HCT116 (cell line): ENCODE measurements at regions not wholly inside any gene's neighbourhood (a gene's known extent, or its start where the extent isn't known, plus 50 kb on each side); places are given as distances from the start of the nearest gene placed in this dataset.

Source experiments
- ATAC-seq: fragments of 200-7000 bp; cut with Tn5 transposase; 2 replicates; pipeline ENCODE4 v1.9.1; 2020; ENCODE audit warnings: mild to moderate bottlenecking, moderate library complexity
- BruUV-seq: library from RNA; stranded (reverse); fragments of 400-500 nt; replicated peaks from 2 replicates; lab custom pipeline; 2021; lab: Mats Ljungman, UMichigan
- CTCF ChIA-PET: fragments of 300-600 bp; sonication (Branson Sonifier 250); formaldehyde crosslinking; loops from one replicate; lab custom pipeline; 2021; ENCODE audit warnings: antibody characterized with exemption; lab: Charles Lee
- POLR2A ChIA-PET: fragments of 300-600, 350-600 bp; sonication (Branson Sonifier 250); formaldehyde crosslinking; loops from one replicate; lab custom pipeline; 2021; ENCODE audit warnings: antibody characterized with exemption; lab: Charles Lee
- RAD21 ChIA-PET, 2 experiments: fragments of 300-600 bp; sonication (Branson Sonifier 250); formaldehyde crosslinking; loops; one replicate each; lab custom pipeline; 2023; ENCODE audit warnings: low total read pairs in 2 of 2; ENCODE audit not compliant: uncharacterized antibody in 2 of 2, unreplicated experiment in 2 of 2, low non-redundant PET in 1 of 2; lab: Charles Lee
- DNase-seq: peaks from one replicate; pipeline ENCODE4 v3.0.0-alpha.2; 2010; ENCODE audit warnings: low read depth, low spot score
- H2AFZ ChIP-seq: fragments of 200-600 bp; shearing (Covaris generic), sonication (generic); 2 replicates; pipeline ENCODE4 v1.6.1; 2017; ENCODE audit warnings: low read depth, mixed run types, mixed read lengths, antibody characterized with exemption, low read length; ENCODE audit not compliant: poor library complexity, severe bottlenecking
- H3K27ac ChIP-seq: 2 replicates; pipeline ENCODE4 v1.5.1; 2012; ENCODE audit warnings: low read depth, low read length
- H3K27me3 ChIP-seq: fragments of 200-600 bp; sonication (generic); 2 replicates; pipeline ENCODE4 v1.6.1; 2016; ENCODE audit warnings: mixed run types, low read length, mixed read lengths; ENCODE audit not compliant: insufficient read depth
- H3K36me3 ChIP-seq, 2 experiments: fragments of 200-500 bp in 1 of 2; fragments of 200-600 bp in 1 of 2; sonication (Bioruptor generic) in 1 of 2; sonication (generic) in 1 of 2; 2 replicates each; pipeline versions ENCODE4 v1.5.1 to v1.6.1; 2014 to 2016; ENCODE audit warnings: low read length in 2 of 2, inconsistent platforms in 1 of 2, mixed read lengths in 1 of 2, mixed run types in 1 of 2; ENCODE audit not compliant: insufficient read depth in 2 of 2, control insufficient read depth in 1 of 2
- H3K4me1 ChIP-seq, 2 experiments: fragments of 200-600 bp in 1 of 2; sonication (generic) in 1 of 2; 2 replicates each; pipeline versions ENCODE4 v1.5.1 to v1.6.1; 2012 to 2017; ENCODE audit warnings: low read length in 2 of 2, inconsistent platforms in 1 of 2, mild to moderate bottlenecking in 1 of 2, mixed read lengths in 1 of 2, mixed run types in 1 of 2, moderate library complexity in 1 of 2; ENCODE audit not compliant: insufficient read depth in 2 of 2, control insufficient read depth in 1 of 2
- H3K4me2 ChIP-seq: fragments of 200-600 bp; sonication (generic); 2 replicates; pipeline ENCODE4 v1.6.1; 2017; ENCODE audit warnings: mixed run types, low read length, mixed read lengths
- H3K4me3 ChIP-seq, 2 experiments: fragments of 200-600 bp in 1 of 2; sonication (generic) in 1 of 2; replicated peaks in 1 of 2; 2 replicates each; pipeline ENCODE4 v1.5.1; 2011 to 2016; ENCODE audit warnings: low read length in 2 of 2, control low read depth in 1 of 2, low read depth in 1 of 2, mild to moderate bottlenecking in 1 of 2, mixed read lengths in 1 of 2, mixed run types in 1 of 2
- H3K79me2 ChIP-seq: fragments of 200-600 bp; sonication (generic); 2 replicates; pipeline ENCODE4 v1.6.1; 2017; ENCODE audit warnings: mild to moderate bottlenecking, mixed run types, low read length, moderate library complexity, mixed read lengths; ENCODE audit not compliant: insufficient read depth
- H3K9ac ChIP-seq: fragments of 200-600 bp; sonication (generic); 2 replicates; pipeline ENCODE4 v1.6.1; 2016; ENCODE audit warnings: low read length, mixed read lengths
- H3K9me2 ChIP-seq: fragments of 200-600 bp; sonication (generic), shearing (Covaris generic); 2 replicates; pipeline ENCODE4 v1.6.1; 2017; ENCODE audit warnings: mixed run types, mild to moderate bottlenecking, moderate library complexity; ENCODE audit not compliant: insufficient read depth
- H3K9me3 ChIP-seq, 2 experiments: fragments of 200-500 bp in 1 of 2; fragments of 200-600 bp in 1 of 2; sonication (Bioruptor generic) in 1 of 2; sonication (generic) in 1 of 2; 2 replicates each; pipeline ENCODE4 v1.6.1; 2014 to 2017; ENCODE audit warnings: low read length in 2 of 2, mixed read lengths in 2 of 2, inconsistent platforms in 1 of 2, low read depth in 1 of 2, mild to moderate bottlenecking in 1 of 2, mixed run types in 1 of 2, moderate library complexity in 1 of 2; ENCODE audit not compliant: control insufficient read depth in 1 of 2, insufficient read depth in 1 of 2
- H4K20me1 ChIP-seq: fragments of 200-600 bp; sonication (generic), shearing (Covaris generic); 2 replicates; pipeline ENCODE4 v1.6.1; 2017; ENCODE audit warnings: mixed run types, mild to moderate bottlenecking, moderate library complexity; ENCODE audit not compliant: insufficient read depth
- CBX3 ChIP-seq: IDR thresholded peaks from 2 replicates; pipeline ENCODE4 v1.6.1; 2012; ENCODE audit warnings: low read depth
- ELF1 ChIP-seq: IDR thresholded peaks from 2 replicates; pipeline ENCODE4 v1.6.1; 2012; ENCODE audit warnings: low read depth, borderline replicate concordance
- EZH2phosphoT487 ChIP-seq: fragments of 200-600 bp; IDR thresholded peaks from 2 replicates; pipeline ENCODE4 v1.6.1; 2018; ENCODE audit warnings: antibody characterized with exemption, borderline replicate concordance
- FOSL1 ChIP-seq: IDR thresholded peaks from 2 replicates; pipeline ENCODE4 v1.6.1; 2012; ENCODE audit warnings: low read depth
- JUND ChIP-seq: IDR thresholded peaks from 2 replicates; pipeline ENCODE4 v1.6.1; 2012
- MAX ChIP-seq: IDR thresholded peaks from 2 replicates; pipeline ENCODE4 v1.6.1; 2012
- POLR2AphosphoS5 ChIP-seq: IDR thresholded peaks from 2 replicates; pipeline ENCODE4 v1.6.1; 2011; ENCODE audit warnings: mild to moderate bottlenecking, low read depth, low read length, moderate library complexity
- REST ChIP-seq: IDR thresholded peaks from 2 replicates; pipeline ENCODE4 v1.6.1; 2012; ENCODE audit warnings: low read depth
- SP1 ChIP-seq: IDR thresholded peaks from 2 replicates; pipeline ENCODE4 v1.6.1; 2012; ENCODE audit warnings: low read depth
- TCF7L2 ChIP-seq: IDR thresholded peaks from 2 replicates; pipeline ENCODE4 v1.7.0; 2011; ENCODE audit warnings: borderline replicate concordance, inconsistent platforms; ENCODE audit not compliant: insufficient read depth, insufficient read length; ENCODE audit errors: extremely low read depth
- YY1 ChIP-seq: IDR thresholded peaks from 2 replicates; pipeline ENCODE4 v1.6.1; 2011; ENCODE audit warnings: low read length, low read depth, moderate library complexity, mild to moderate bottlenecking; ENCODE audit not compliant: insufficient replicate concordance; ENCODE audit errors: extremely low read depth
- ZBTB33 ChIP-seq: IDR thresholded peaks from 2 replicates; pipeline ENCODE4 v1.6.1; 2011; ENCODE audit warnings: mild to moderate bottlenecking, low read length, moderate library complexity; ENCODE audit not compliant: insufficient replicate concordance; ENCODE audit errors: extremely low read depth
- ZFX ChIP-seq: fragments of 450-650 bp; IDR thresholded peaks from 2 replicates; pipeline ENCODE4 v1.6.1; 2017
- intact Hi-C: fragments of 100-400 bp; cut with micrococcal nuclease; formaldehyde crosslinking; loops from 2 replicates; pipeline ENCODE4 v1.10.0; 2022

GRCh38 chr5:167633114-167633513 lies 658.3 kb upstream of the WWC1 start:
- H3K9ac ChIP-seq: no peak overlapping the region
- no peak for TF ChIP-seq MAX
- TF ChIP-seq ZBTB33: no peak
- TF ChIP-seq JUND: no peak
- TF ChIP-seq CBX3: no peak
- TF ChIP-seq, all 23 proteins: peak for 0
- DNase-seq: no peak
- no peak overlapping the region for H3K4me3 ChIP-seq
- H3K4me2 ChIP-seq: no peak overlapping the region
- POLR2A ChIA-PET: no interaction called here
- H4K20me1 ChIP-seq: no peaks in the 10 kb centered on the region
- H3K27me3 ChIP-seq: peaks cover 29% of the 10 kb centered on the region
- no peaks in the 10 kb centered on the region for H3K9me3 ChIP-seq
- no peaks in the 10 kb centered on the region for H3K36me3 ChIP-seq
- RAD21 ChIA-PET: no interaction called here
- no peak for ATAC-seq
- no peaks in the 10 kb centered on the region for H3K4me1 ChIP-seq
- no TSS peak for BruUV-seq
- H3K9me2 ChIP-seq: no peaks in the 10 kb centered on the region
- H2AFZ ChIP-seq: no peak overlapping the region
- intact Hi-C loops: no loop called here
- CTCF ChIA-PET: no interaction called here
- no peak overlapping the region for H3K27ac ChIP-seq
- H3K79me2 ChIP-seq: no peaks in the 10 kb centered on the region

GRCh38 chr5:167633931-167634341 lies 657.5 kb upstream of the WWC1 start:
- TF ChIP-seq EZH2phosphoT487 (no peak), ZFX (no peak), SP1 (no peak), TCF7L2 (no peak), ELF1 (no peak), REST (no peak), FOSL1 (no peak), POLR2AphosphoS5 (no peak), YY1 (no peak)
- TF ChIP-seq, all 23 proteins: peak for 0
- no peaks in the 10 kb centered on the region for H4K20me1 ChIP-seq
- no peak overlapping the region for H3K9ac ChIP-seq
- no peak overlapping the region for H3K27ac ChIP-seq
- no peak for DNase-seq
- no peak overlapping the region for H3K4me3 ChIP-seq
- CTCF ChIA-PET: no interaction called here
- no peak overlapping the region for H2AFZ ChIP-seq
- no peaks in the 10 kb centered on the region for H3K79me2 ChIP-seq
- no peaks in the 10 kb centered on the region for H3K4me1 ChIP-seq
- peaks cover 31% of the 10 kb centered on the region for H3K27me3 ChIP-seq
- H3K36me3 ChIP-seq: no peaks in the 10 kb centered on the region
- RAD21 ChIA-PET: no interaction called here
- no peak overlapping the region for H3K4me2 ChIP-seq
- ATAC-seq: no peak
- no TSS peak for BruUV-seq
- H3K9me2 ChIP-seq: no peaks in the 10 kb centered on the region
- intact Hi-C loops: no loop called here
- POLR2A ChIA-PET: no interaction called here
- H3K9me3 ChIP-seq: no peaks in the 10 kb centered on the region
